GM21576 (cell line): ENCODE measurements at regions not wholly inside any gene's neighbourhood (a gene's known extent, or its start where the extent isn't known, plus 50 kb on each side); places are given as distances from the start of the nearest gene placed in this dataset.

ENCODE experiments used
- ATAC-seq: cut with Tn5 transposase; IDR thresholded peaks from one replicate; pipeline ENCODE4 v1.9.1; 2021; ENCODE audit warnings: mild to moderate bottlenecking, moderate library complexity; ENCODE audit not compliant: unreplicated experiment

DNA sequence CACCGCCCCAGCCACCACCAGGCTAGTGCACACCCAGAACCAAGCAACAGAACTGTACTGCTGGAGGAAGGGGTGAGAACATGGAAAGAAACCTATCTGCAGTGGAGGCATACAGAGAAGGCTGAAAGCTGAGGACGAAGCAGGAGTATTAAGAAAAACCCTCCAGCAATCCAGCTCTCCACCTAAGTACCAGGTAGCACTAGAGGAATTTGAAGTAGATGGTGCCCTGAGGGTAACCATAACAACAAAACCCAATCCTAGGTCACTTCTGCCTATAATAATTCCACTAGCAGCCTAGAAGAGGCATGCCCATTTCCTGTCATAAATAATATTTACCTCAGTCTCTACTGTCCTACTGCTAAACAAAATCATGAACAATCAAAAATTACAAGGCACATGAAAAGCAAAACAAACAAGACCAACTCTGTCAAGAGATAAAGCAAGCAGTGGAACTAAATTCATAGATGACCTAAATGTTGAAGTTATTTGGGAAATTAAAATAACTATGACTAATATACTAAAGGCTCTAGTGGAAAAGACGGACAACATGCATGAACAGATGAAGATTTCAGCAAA lies 51.1 kb downstream of the HYCC1 start:
- ATAC-seq = no peak

DNA sequence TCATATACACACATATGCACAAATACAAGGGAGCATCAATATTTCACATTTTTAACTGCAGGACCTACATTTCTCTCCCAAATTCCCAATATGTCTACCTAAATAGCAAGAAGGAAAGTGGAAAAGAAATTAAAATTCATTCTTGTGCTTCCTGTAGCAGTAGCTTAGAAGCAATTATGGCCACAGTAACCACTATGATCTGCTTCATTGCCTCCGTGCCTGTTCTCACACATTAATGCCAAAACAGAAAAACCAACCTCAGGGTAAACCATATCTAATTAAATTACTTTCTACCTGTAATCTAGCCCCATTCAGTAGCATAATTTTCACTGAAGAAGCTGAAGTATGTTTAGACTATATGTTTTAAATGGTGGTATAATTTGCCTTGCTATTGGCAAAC lies 55.2 kb downstream of the HYCC1 start:
- no peak for ATAC-seq

DNA sequence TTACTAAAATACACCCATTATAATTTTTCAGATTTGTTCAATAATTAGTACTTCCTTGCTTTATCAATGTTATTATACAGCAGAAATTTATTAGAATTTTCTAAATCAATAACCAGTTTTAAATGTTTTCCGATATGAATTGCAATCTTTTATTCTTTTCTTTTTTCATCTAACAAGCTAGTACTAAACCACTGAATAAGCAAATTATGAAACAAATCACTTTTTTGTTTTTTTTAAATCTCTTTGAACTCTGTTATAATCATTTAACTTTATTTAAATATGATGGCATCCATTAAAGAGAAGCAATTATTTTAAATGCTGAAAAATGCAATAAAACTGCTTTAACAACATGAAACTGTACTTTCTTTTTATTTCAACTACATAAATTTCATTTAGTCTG lies 59.7 kb downstream of the HYCC1 start:
- no peak for ATAC-seq

DNA sequence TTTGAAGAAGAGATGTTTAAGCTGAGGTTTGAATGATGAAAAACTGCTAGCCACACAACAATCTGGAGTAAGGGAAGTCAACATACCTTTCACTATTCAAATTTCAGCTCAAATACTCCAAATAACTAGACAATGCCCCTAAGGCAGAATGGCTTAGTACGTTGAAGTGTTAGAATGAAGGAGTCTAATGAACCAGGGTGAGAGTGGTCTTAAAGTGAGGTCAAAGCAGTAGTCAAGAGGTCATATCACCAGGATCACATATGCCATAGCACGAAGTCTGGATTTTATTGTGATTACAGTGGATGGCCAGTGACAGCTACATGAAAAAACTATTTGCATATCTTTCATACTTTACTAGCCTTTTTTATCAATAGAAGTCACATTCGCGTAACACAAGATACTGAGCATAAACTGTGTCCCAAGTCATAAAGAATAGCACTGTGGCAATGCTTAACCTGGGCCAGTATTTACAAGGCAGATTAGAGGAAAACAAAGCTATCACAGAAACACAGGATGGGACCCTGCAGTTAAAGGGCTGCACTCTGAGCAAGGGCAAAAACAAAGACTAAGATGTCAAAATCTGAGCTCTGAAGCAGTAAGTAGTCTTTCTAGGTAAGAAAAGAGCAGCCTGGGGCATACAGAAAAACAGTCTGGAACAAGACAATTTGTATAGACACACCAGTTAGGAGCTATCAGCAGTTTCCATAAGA lies 61.5 kb downstream of the HYCC1 start:
- ATAC-seq = no peak

DNA sequence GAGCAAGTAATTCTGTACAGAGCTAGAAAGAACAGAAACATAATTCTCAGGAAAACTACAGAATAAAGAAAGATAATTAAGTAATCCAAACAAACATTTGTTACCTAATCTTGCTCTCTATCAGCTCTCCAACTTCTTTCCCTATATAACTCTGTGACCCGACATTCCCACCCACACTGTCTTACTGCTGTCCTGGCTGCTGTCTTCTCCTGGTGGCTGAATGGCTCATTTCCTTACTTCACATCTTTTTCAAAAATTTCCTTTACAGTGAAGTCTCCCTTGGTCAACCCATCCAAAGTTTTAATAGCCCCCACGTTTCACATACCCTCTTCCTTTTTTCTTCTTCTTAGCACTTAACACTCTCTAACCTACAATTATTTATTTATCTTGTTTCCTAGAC lies 64.0 kb downstream of the HYCC1 start:
- ATAC-seq = no peak

DNA sequence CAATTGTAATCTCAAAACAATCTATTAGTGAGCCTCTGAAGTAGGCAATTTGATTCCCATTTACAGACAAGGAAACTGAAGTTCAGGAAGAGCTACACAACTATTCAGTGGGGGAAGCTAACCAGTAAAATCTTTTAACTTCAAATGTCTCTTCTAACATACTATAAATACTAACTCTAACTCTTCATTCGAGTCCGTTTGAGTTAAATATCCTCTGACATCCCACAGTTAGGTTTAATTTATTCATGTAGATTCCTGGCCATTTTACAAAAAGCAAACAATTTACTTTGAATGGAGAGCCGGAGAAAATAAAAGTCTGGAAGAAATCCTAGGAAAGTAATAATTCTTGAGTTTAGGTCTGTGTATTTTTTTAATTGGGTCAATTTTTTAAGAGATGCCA lies 64.7 kb downstream of the HYCC1 start:
- ATAC-seq = no peak

DNA sequence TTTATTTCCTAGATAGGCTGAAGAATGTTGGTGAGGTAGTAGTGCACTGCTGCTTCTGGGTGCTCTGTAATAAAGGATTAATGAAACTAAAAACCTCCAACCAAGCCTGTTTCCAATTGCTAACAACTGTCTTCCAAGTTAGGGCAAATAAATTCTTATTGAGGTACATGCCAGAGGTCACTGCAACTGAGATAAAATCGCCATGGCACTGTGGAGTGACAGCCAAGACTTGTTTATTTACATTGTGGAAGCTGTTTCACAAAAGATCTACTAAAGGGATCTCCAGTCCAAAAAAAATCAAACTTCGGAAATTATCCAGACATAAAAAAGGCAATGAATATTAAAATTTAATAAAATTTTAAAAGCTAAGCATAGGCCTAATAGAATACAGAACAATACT lies 65.2 kb downstream of the HYCC1 start:
- no peak for ATAC-seq

DNA sequence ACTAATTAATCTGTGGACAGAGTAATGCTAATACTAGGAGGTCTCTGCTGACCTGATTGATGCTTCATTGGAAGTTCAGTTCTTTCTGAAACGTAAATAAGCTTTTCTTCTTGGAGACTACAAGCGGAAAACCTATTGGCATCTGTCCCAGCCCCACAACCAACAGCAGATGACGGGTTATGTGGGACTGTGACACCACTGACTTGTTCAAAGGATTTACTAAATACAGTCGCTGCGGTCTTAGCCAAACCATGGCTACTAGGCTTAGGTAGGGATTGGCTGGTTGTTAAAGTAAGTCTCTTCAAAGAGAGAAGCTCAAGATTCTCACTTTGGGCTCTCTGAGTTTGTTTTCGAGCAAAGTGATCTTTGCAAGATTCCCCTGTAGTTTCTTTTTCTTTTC lies 68.3 kb downstream of the HYCC1 start:
- no peak for ATAC-seq

DNA sequence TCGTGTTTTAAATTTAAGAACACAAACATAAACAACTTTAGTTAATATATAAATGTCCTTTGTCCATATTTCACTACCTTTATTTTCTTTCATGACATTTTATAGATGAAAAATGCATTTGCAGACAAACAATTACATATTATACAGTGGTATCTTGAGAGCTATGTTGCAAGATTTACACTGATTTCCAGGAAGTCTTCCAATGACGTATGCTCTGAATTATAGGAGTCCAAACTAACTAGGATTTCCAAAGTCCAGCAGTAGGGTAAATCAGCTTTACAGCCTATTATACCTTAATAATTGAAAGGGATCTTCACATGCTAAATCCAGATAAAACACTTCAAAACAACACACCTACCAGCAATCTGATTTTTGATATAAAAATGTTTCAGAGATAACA lies 69.4 kb downstream of the HYCC1 start:
- ATAC-seq = no peak

DNA sequence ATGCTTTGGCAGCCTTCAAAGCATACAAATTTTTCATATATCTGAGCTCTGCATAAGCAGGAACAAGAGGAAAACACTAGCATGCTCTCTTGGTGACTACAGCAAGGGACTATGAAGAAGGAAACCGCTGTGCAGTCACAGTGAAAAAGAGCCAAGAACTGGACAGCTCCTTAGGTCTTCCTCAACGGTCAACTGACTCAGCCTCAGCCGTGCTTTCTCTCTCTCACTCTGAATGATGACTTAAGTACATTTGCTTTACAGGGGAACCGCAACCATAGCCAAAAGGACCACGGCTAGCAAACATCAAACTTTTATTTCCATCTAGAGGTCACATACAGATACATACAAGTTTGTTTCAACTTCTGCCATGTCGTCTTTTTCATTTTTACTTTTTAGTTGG lies 69.9 kb downstream of the HYCC1 start:
- ATAC-seq = no peak

DNA sequence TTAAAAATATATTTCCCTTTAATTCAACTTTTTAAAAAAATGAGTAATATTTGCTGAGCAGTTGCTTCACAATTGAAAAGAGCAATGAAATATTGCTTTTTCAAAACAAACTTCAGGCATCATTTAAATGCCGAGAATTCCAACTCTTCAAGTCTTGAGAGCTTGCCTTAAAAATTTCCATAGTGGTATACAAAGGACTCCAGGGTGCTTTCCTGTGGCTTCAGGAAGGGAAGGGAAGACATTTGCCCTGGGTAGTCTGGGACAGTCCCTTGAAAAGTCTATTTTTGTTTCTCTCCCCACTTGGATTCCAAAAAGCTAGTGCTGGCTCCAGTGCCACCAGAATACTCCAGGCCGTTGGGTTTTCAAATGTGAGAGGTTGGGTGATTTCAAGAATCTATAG lies 71.7 kb downstream of the HYCC1 start:
- no peak for ATAC-seq

DNA sequence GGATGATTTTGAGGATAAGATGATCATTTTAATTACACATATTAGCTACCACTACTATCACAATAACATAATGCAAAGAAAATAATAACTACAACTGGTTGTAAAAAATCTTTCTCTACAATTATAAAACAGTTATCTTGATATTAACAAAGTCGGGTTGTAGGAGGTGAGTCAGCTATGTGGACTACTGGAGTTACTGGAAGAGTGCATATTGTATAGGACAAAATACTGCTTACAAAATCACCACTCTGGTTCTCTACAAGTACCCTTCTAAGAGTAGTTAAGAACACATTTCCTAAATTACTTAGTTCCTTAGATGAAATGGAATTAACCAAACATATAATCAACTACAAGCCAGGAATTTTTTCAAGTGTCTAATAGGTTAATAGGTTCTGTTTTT lies 74.1 kb downstream of the HYCC1 start:
- ATAC-seq = no peak

DNA sequence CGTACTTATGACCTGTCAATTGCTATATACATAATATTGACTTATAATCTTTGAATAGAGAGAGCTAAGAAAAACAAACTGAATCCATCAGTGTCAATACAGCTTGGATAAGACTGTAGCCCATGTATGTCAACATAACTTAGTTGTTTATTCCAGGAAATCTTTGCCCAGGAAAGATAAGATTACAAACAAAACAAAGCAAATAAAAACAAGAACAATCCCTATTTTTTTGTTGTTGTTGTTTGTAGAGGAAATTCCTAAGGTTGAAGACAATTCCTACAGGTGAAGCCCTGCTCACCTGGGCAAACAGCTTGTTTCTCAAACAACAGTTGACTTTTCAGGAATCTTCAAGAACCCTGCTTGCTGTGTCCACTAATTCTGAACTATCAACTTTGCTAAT lies 76.0 kb downstream of the HYCC1 start:
- no peak for ATAC-seq

DNA sequence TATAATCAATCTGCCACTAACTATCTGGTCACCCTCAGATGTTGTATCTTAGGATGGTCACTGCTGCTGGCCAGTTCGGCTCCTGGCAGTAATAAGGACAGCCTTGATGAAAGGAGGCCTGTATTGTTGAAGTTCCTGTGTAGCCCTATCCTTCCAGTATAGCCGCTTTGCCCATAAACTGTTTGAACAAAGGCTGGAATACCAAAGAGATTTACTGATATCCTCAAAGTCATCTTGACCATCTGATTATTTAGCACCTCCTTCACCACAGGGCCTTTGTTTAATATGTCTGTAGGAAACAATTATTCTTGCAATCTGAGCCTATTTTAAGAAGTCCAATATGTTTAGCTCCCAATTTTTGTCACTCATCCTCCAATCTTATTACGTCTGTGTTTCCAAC lies 77.7 kb downstream of the HYCC1 start:
- no peak for ATAC-seq

DNA sequence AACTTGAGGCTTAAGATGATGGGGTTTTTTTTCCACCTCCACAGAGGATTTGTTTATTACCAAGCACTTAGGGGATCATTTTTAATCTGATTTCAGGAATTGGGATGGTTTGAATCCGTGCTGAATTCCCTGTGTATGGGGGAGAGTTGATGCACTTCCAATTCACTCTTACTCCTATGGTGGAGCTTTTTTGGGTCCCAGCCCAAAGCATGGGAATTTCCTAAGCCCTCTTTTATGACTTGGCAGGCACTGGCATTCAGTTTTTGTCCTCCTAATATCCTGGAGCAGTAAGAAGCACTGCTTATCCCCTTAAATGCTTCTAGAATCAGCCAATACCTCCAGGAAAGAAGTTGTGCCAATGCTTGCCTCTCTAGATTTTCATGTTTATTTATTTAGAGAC lies 78.7 kb downstream of the HYCC1 start:
- ATAC-seq = no peak

DNA sequence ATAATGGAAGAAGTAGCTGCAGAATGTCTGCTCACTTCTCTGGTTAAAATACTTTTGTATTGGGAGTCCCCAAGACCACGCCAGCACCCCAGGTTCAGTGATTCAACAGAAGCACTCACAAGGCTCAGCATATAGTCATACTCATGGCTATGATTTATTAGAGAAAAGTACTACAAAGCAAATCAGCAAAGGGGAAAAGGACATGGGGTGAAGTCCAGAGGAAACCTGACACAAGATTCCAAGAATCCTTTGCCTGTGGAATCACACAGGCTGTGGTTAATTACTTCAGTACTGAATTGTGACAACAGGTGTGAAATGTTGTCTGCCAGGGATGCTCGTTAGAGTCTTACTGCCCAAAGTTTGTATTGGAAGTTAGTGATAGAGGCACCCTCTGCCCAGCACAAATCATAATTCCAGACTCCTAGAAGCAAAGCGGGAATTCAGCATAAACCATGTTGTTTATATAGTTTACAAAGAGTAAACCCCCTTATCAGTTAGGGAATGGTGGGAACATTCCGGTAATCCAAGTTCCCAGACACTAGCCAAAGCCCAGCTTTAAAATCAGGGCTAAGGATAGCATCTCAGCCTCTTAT lies 79.4 kb downstream of the HYCC1 start:
- ATAC-seq = no peak

DNA sequence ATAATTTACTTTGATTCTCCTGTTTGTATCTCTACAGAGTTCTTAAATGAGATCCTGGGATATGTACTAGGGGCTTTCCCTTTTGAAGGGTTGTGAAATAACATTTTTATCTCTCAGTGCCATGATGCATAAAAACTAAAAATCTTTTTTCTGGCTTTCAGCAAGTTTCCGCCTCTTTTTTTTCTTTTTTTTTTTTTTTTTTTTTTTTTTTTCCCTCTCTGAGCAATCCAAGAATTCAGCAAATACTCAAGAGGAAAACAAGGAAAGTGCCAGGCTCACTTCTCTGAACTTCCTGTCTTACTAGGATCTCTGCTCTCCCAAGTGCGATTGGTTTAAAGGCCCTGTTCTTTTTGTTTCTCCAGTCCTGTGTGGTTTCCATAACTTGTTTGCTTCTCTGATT lies 79.9 kb downstream of the HYCC1 start:
- no peak for ATAC-seq

DNA sequence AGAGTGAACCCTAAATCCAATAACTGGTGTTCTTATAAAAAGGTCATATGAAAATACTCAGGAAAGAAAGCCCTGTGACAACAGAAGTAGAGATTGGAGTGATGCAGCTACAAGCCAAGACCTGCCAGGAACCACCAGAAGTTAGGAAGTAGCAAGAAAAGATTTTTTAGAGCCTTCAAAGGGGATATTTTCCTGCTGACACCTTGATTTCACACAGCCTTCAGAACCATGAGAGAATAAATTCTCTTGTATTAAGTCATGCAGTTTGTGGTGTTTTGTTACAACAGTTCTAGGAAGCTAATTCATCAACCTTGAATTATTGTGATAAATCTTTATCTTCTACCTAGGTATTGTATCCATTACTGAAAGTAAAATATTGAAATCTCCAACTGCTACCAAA lies 81.0 kb downstream of the HYCC1 start:
- no peak for ATAC-seq

DNA sequence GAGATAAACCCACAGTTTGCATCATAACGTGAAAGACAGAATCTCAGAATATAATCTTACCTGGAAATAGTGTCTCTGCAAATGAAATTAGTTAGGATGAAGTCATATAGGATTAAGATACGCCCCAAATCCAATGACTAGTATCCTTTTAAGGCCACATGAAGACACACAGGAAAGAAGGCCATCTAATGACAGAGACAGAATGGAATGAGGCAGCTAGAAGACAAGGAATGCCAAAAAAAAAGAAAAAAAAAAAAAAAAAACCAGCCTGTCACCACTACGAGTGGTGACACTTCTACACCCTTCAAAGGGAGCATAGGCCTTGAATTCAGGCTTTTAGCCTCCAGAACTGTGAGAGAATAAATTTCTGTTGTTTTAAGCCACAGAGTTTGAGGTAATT lies 82.9 kb downstream of the HYCC1 start:
- ATAC-seq = no peak

DNA sequence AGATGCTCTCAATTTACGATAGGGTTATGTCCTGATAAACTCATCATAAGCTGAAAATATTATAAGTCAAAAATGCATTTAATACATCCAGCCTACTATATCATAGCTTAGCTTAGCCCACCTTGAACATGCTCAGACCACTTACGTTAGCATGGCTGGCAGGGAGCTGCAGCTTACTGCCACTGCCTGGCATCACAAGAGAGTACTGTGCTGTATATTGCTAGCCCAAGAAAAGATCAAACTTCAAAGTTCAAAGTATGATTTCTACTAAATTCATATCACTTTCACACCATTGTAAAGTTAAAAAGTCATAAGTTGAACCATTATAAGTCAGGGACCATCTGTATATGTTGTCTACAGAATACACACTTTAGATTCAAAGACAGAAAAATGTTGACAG lies 91.6 kb downstream of the HYCC1 start:
- ATAC-seq = no peak

DNA sequence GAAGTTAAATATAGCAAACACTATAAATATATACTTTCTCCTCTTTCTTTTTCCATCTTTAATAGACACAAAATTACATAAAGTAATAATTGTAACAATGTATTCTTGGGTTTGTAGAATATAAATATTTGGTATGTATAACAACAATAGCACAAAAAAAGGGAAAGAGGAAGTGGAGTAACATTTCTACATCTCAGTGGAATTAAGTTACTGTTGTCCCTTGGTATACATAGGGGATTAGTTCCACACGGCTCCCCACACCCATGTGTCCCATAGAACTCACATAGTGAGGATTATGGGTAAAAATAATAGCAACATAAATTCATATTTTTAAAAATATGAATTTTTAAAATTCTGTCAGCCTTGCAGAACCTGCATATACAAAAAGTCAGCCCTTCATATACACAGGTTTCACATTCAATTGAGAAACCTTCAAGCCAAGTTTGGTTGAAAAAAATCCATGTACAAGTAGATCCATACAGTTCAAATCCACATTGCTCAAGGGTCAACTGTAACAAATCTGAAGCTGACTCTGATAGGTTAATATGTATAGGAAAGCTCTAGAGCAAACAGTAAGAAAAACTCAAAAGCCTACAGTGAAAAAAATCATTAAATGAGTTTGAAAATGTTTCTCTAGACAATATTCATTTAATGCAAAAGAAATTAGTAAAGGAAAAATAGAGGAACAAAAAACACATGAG lies 92.4 kb downstream of the HYCC1 start:
- ATAC-seq = no peak

DNA sequence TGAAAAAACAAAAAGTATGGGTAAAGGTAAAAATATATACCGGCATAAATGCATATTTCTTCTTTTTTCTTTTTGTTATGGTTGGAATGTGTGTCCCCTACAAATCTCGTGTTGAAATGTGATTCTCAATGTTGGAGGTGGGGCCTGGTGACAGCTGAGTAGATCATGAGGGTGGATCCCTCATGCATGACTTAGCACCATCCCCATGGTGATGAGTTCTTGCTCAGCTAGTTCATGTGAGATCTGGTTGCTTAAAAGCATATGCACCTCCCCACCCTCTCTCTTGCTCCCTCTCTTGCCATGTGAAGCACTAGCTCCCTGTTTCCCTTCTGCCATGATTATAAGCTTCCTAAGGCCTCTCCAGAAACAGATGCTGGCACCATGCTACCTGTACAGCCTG lies 93.3 kb downstream of the HYCC1 start:
- ATAC-seq = no peak
